HEK293 (cell line): ENCODE measurements at regions not wholly inside any gene's neighbourhood (a gene's known extent, or its start where the extent isn't known, plus 50 kb on each side); places are given as distances from the start of the nearest gene placed in this dataset.
A peak's percentile ranks its signal among the peaks of the same experiment; 100 is the strongest.

Experiments used
- CTCF ChIA-PET: fragments of 350-600 bp; formaldehyde crosslinking; extraction: SDS; loops from one replicate; lab custom pipeline; 2021; ENCODE audit warnings: antibody characterized with exemption; lab: Yijun Ruan, JAX
- POLR2A ChIA-PET: fragments of 300-600 bp; formaldehyde crosslinking; extraction: SDS; loops from one replicate; lab custom pipeline; 2020; ENCODE audit warnings: antibody characterized with exemption, inconsistent platforms; lab: Yijun Ruan, JAX
- H3K27ac ChIP-seq: fragments of 200-500 bp; sonication (Bioruptor generic); 2 replicates; pipeline ENCODE4 v1.5.1; 2014; ENCODE audit warnings: low read depth, low read length, control low read depth, inconsistent platforms; ENCODE audit errors: extremely low read depth
- H3K36me3 ChIP-seq, 2 experiments: fragments of 200-500 bp in 1 of 2; sonication (Bioruptor generic) in 1 of 2; 1 replicate in 1 of 2; 2 replicates in 1 of 2; pipeline ENCODE4 v1.5.1; 2014 to 2017; ENCODE audit warnings: inconsistent platforms in 2 of 2, low read length in 2 of 2; ENCODE audit not compliant: control insufficient read depth in 2 of 2, insufficient read depth in 1 of 2
- H3K4me1 ChIP-seq: fragments of 200-500 bp; sonication (Bioruptor generic); 2 replicates; pipeline ENCODE4 v1.5.1; 2014; ENCODE audit warnings: mild to moderate bottlenecking, low read length, inconsistent platforms; ENCODE audit not compliant: control insufficient read depth, insufficient read depth
- H3K4me3 ChIP-seq: 2 replicates; pipeline ENCODE4 v1.5.1; 2011; ENCODE audit warnings: low read depth, mild to moderate bottlenecking, control low read depth, low read length, moderate library complexity
- H3K9me3 ChIP-seq: fragments of 200-500 bp; sonication (Bioruptor generic); 2 replicates; pipeline ENCODE4 v1.5.1; 2014; ENCODE audit warnings: low read depth, low read length, inconsistent platforms; ENCODE audit not compliant: control insufficient read depth, insufficient read depth
- ELK4 ChIP-seq: IDR thresholded peaks from 2 replicates; pipeline ENCODE4 v1.6.1; 2011; ENCODE audit warnings: mild to moderate bottlenecking, low read depth, low read length, borderline replicate concordance
- HIC1 ChIP-seq: fragments of 450-650 bp; formaldehyde crosslinking; IDR thresholded peaks from 2 replicates; pipeline ENCODE4 v1.5.1; 2016; ENCODE audit warnings: missing biosample characterization, missing genetic modification characterization
- HOXA7 ChIP-seq: sonication (generic); formaldehyde crosslinking; IDR thresholded peaks from 2 replicates; pipeline ENCODE4 v1.8.1; 2022; ENCODE audit warnings: missing genetic modification reagents, borderline replicate concordance
- KLF7 ChIP-seq: fragments of 450-650 bp; formaldehyde crosslinking; IDR thresholded peaks from 2 replicates; pipeline ENCODE4 v1.5.1; 2016; ENCODE audit warnings: missing biosample characterization, missing genetic modification characterization, borderline replicate concordance
- MEIS1 ChIP-seq: sonication (generic); formaldehyde crosslinking; IDR thresholded peaks from 2 replicates; pipeline ENCODE4 v1.8.1; 2022; ENCODE audit warnings: missing genetic modification reagents, mild to moderate bottlenecking, borderline replicate concordance
- OSR2 ChIP-seq: fragments of 450-650 bp; formaldehyde crosslinking; IDR thresholded peaks from 2 replicates; pipeline ENCODE4 v1.5.1; 2016; ENCODE audit warnings: missing biosample characterization, missing genetic modification characterization
- SP2 ChIP-seq: fragments of 450-650 bp; formaldehyde crosslinking; IDR thresholded peaks from 2 replicates; pipeline ENCODE4 v1.5.1; 2016; ENCODE audit warnings: missing biosample characterization, missing genetic modification characterization
- ZNF112 ChIP-seq: fragments of 450-650 bp; formaldehyde crosslinking; IDR thresholded peaks from 2 replicates; pipeline ENCODE4 v1.5.0; 2017; ENCODE audit warnings: missing biosample characterization, missing genetic modification characterization
- ZNF140 ChIP-seq: fragments of 450-650 bp; formaldehyde crosslinking; IDR thresholded peaks from 2 replicates; pipeline ENCODE4 v1.5.1; 2016; ENCODE audit warnings: missing biosample characterization, missing genetic modification characterization
- ZNF157 ChIP-seq: fragments of 450-650 bp; formaldehyde crosslinking; IDR thresholded peaks from 2 replicates; pipeline ENCODE4 v1.5.1; 2016; ENCODE audit warnings: missing biosample characterization, missing genetic modification characterization
- ZNF202 ChIP-seq: fragments of 450-650 bp; formaldehyde crosslinking; IDR thresholded peaks from 2 replicates; pipeline ENCODE4 v1.5.1; 2016; ENCODE audit warnings: missing biosample characterization, missing genetic modification characterization, borderline replicate concordance
- ZNF239 ChIP-seq: fragments of 450-650 bp; formaldehyde crosslinking; IDR thresholded peaks from 2 replicates; pipeline ENCODE4 v1.5.1; 2016; ENCODE audit warnings: missing biosample characterization, missing genetic modification characterization
- ZNF292 ChIP-seq: fragments of 450-650 bp; formaldehyde crosslinking; IDR thresholded peaks from 2 replicates; pipeline ENCODE4 v1.5.1; 2016; ENCODE audit warnings: low read depth, missing biosample characterization, missing genetic modification characterization, borderline replicate concordance
- ZNF335 ChIP-seq: fragments of 450-650 bp; formaldehyde crosslinking; conservative IDR thresholded peaks from 2 replicates; pipeline ENCODE4 v1.5.1; 2016; ENCODE audit warnings: missing biosample characterization, missing genetic modification characterization
- ZNF394 ChIP-seq: fragments of 450-650 bp; formaldehyde crosslinking; IDR thresholded peaks from 2 replicates; pipeline ENCODE4 v1.5.1; 2016; ENCODE audit warnings: missing biosample characterization, missing genetic modification characterization, mild to moderate bottlenecking, moderate library complexity, borderline replicate concordance
- ZNF398 ChIP-seq: fragments of 450-650 bp; formaldehyde crosslinking; IDR thresholded peaks from 2 replicates; pipeline ENCODE4 v1.5.1; 2017; ENCODE audit warnings: missing biosample characterization, missing genetic modification characterization
- ZNF501 ChIP-seq: fragments of 450-650 bp; formaldehyde crosslinking; IDR thresholded peaks from 2 replicates; pipeline ENCODE4 v1.5.1; 2016; ENCODE audit warnings: missing biosample characterization, missing genetic modification characterization
- ZNF670 ChIP-seq: fragments of 450-650 bp; formaldehyde crosslinking; IDR thresholded peaks from 2 replicates; pipeline ENCODE4 v1.5.1; 2016; ENCODE audit warnings: missing biosample characterization, missing genetic modification characterization, low read depth
- TF ChIP-seq, protein P1 (sequence below): fragments of 450-650 bp; formaldehyde crosslinking; IDR thresholded peaks from 2 replicates; pipeline ENCODE4 v1.5.1; 2016; ENCODE audit warnings: missing biosample characterization, missing genetic modification characterization, borderline replicate concordance
- TF ChIP-seq, protein P2 (sequence below): fragments of 450-650 bp; formaldehyde crosslinking; IDR thresholded peaks from 2 replicates; pipeline ENCODE4 v1.5.1; 2016; ENCODE audit warnings: missing biosample characterization, missing genetic modification characterization

DNA sequence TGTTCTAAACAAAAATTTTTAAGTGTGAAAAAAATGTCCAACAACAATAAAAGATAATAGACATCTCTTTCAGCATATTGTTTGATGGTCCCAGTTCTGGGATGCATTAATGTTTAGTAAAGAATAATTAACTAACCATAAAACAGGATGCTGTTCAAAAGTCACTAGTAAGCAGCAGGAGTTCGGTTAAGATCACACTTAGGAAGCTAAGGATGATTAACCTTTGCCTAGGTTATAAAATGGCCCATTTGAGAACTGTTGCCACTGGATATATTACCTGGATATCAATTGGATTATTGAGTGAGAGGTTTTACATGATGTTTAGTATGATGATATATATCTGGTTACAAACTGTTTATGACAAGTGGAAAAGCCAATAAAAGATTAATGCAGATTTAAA lies 171.7 kb downstream of the ATG4C start:
- Histone ChIP-seq H3K36me3 (no peaks in the 10 kb centered on the region), H3K4me1 (no peaks in the 10 kb centered on the region), H3K4me3 (no peak overlapping the region), H3K27ac (no peak overlapping the region), H3K9me3 (no peaks in the 10 kb centered on the region)
- CTCF ChIA-PET = no interaction called here
- TF ChIP-seq ZNF202 (tag by site-specific recombination) (no peak), ZNF394 (no peak), MEIS1 (CRISPR knock-in tag) (no peak), HIC1 (no peak)
- TF ChIP-seq, protein P1, sequence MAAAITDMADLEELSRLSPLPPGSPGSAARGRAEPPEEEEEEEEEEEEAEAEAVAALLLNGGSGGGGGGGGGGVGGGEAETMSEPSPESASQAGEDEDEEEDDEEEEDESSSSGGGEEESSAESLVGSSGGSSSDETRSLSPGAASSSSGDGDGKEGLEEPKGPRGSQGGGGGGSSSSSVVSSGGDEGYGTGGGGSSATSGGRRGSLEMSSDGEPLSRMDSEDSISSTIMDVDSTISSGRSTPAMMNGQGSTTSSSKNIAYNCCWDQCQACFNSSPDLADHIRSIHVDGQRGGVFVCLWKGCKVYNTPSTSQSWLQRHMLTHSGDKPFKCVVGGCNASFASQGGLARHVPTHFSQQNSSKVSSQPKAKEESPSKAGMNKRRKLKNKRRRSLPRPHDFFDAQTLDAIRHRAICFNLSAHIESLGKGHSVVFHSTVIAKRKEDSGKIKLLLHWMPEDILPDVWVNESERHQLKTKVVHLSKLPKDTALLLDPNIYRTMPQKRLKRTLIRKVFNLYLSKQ (tag by site-specific recombination) = no peak
- POLR2A ChIA-PET = no interaction called here

- H3K27ac ChIP-seq = no peak overlapping the region
- H3K36me3 ChIP-seq = no peaks in the 10 kb centered on the region
- no peaks in the 10 kb centered on the region for H3K4me1 ChIP-seq
- no peak overlapping the region for H3K4me3 ChIP-seq
- TF ChIP-seq OSR2 (tag by site-specific recombination) (no peak), SP2 (tag by site-specific recombination) (no peak), ZNF112 (tag by site-specific recombination) (no peak), ZNF670 (tag by site-specific recombination) (no peak), ELK4 (no peak), ZNF202 (tag by site-specific recombination) (no peak), HOXA7 (no peak), ZNF157 (tag by site-specific recombination) (no peak), ZNF501 (no peak), ZNF239 (tag by site-specific recombination) (no peak)
- TF ChIP-seq, all 188 proteins: peak for 0
- no peaks in the 10 kb centered on the region for H3K9me3 ChIP-seq
- CTCF ChIA-PET = interaction anchor here (1.0 to 3.4 kb wide), 5 partner anchors 9 to 575 kb away, joined by 3 to 20 read pairs (median 3); no protein-coding TSS in a partner anchor
- POLR2A ChIA-PET = no interaction called here
These were observed 178.3 kb downstream of the ATG4C start for GRCh38 chr1:62962014-62962812.

DNA sequence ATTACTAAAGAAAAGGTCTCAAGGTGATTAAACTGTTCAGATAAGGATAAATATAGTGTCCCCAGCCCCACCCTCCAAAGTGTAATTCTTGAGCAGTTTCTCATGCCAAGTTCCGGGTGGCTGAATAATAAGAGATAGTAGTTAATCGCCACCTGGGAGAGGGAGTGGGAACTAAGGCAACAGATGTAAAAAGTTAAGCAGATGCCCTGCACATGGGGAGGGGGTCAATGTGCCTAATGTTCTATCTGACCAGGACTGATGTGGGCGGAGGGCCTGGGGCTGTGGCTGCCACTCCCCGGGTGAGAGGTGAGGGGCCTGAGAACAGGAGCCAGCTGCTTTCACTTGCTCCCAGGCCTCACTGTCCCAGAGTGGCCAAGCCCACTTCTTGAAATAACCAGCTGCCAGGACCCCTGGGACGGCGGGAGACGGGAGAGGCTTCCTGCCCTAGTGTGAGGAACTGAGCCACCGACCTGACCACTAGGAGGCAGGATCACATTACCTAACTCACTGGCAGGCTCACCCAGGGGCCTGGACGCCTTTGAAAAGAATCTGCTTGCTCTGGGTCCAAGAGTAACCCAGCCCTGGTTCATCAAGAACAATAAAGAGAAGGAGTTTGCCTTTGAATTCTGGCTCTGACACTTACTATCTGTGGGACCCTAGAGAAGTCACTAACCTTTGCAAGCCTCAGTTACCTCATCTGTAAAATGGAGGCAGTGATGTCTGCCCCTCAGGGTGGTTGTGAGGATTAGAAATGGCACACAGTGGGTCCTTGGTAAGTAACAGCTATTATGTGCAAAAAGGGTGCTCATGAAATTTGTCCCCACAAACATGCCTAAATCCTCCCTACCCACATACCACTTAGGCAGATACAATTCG lies 179.2 kb downstream of the ATG4C start:
- ChIA-PET CTCF (interaction anchor here (0.6 to 3.4 kb wide), 9 partner anchors 10 to 574 kb away, joined by 3 to 20 read pairs (median 3); no protein-coding TSS in a partner anchor), POLR2A (no interaction called here)
- no peak overlapping the region for H3K27ac ChIP-seq
- H3K4me1 ChIP-seq = no peaks in the 10 kb centered on the region
- H3K36me3 ChIP-seq = no peaks in the 10 kb centered on the region
- H3K4me3 ChIP-seq = no peak overlapping the region
- H3K9me3 ChIP-seq = no peaks in the 10 kb centered on the region
- TF ChIP-seq ZNF398 (tag by site-specific recombination) (no peak), ZNF292 (no peak), ZNF335 (tag by site-specific recombination) (0 out of 2 replicates have a peak, but pooled peaks have one; percentile 5), KLF7 (tag by site-specific recombination) (no peak), ZNF140 (tag by site-specific recombination) (no peak)
- TF ChIP-seq, protein P2, sequence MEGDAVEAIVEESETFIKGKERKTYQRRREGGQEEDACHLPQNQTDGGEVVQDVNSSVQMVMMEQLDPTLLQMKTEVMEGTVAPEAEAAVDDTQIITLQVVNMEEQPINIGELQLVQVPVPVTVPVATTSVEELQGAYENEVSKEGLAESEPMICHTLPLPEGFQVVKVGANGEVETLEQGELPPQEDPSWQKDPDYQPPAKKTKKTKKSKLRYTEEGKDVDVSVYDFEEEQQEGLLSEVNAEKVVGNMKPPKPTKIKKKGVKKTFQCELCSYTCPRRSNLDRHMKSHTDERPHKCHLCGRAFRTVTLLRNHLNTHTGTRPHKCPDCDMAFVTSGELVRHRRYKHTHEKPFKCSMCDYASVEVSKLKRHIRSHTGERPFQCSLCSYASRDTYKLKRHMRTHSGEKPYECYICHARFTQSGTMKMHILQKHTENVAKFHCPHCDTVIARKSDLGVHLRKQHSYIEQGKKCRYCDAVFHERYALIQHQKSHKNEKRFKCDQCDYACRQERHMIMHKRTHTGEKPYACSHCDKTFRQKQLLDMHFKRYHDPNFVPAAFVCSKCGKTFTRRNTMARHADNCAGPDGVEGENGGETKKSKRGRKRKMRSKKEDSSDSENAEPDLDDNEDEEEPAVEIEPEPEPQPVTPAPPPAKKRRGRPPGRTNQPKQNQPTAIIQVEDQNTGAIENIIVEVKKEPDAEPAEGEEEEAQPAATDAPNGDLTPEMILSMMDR (tag by site-specific recombination) = 0 out of 2 replicates have a peak, but pooled peaks have one; percentile 17
